GM21619 (cell line): ENCODE measurements at regions not wholly inside any gene's neighbourhood (a gene's known extent, or its start where the extent isn't known, plus 50 kb on each side); places are given as distances from the start of the nearest gene placed in this dataset.
A peak's percentile ranks its signal among the peaks of the same experiment; 100 is the strongest.
"Not testable (repeated sequence)": the region's sequence is repeated elsewhere in the genome, so short reads cannot be mapped to it uniquely, and the experiment has no call there.

Experiments used
- ATAC-seq: cut with Tn5 transposase; IDR thresholded peaks from one replicate; pipeline ENCODE4 v1.9.1; 2021; ENCODE audit not compliant: unreplicated experiment

DNA sequence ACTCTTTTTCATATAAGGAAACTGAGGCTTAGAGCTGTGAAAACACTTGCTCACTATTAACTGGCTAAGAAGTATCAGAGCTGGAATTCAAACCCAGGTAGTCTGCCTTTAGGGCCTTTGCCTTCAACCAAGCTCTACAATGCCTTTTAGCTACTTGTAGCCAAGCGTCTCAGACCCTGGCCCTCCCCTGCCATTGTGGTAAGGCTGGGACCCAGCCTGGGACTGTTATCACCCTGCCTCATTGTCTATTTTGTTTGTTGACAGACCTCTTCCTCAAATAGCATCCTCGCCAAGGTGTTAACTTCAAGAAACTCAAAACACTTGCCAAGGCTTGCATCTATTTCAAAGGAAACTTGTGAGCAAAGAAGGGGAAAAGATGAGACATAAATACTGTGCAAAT, 76.7 kb upstream of the CD28 start:
- ATAC-seq = no peak

DNA sequence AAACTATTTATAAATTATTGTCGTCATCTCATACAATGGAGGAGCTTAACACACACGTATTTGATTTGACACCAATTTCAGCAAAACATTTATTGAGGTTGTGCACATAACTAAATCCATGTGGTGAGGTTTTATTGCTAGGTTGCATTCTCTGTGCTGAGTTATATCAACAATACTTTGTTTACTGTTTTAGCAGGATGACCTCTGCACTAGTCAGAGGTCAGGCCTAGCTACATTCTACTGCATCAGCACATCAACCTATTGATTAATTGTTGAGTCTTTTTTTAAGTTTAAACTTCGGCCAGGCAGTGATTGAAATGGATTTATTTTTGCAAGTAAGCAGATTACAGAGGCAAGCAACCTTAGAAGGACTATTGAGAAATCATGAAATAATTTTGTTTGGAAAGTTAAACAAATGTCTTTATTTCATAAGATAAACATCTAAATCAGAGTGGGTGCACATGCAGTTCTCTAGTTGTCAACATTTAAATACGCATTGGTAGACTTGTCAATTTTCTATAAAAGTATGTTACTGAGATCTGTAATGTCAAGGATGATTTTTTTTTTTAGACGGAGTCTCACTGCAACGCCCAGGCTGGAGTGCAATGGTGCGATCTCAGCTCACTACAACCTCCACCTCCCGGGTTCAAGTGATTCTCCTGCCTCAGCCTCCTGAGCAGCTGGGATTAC, 75.2 kb upstream of the CD28 start:
- ATAC-seq = no peak

DNA sequence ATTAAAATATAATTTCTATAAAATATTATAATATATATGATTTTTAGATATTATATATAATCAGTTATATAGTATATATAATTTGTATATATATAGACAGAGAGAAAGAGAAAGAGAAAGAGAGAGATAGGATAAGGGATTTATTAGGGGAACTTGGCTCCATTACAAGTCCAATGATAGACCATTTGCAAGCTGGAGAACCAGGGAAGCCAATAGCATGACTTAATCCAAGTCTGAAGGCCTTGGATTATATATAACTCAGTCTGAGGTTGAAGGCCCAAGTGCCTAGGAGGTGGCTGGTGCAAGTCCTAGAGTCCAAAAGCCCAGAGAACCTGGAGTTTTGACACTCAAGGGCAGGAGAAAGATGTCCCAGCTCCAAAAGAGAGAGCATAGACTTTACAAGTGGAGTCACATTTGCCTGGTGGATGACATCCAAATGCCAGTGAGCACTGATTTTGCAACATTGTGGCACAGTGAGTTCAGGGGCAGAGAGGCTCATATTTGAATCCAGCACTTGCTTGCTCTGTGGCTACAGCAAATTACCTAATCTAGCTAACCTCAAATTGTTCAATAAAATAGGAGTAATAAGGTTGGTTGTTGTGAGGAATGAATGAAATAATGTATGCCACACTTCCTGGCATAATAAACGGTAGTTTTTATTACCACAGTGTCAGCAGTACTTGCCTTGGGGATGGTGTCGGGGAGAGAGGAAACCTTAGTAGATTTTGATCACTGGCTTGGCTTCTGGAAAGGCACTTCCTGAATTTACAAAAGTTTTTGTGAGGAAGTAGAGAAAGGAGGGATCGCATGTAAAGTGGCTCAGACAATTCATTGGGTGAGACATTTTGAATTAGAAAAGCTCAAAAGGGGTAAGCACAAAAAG, 69.6 kb upstream of the CD28 start:
- ATAC-seq = no peak

DNA sequence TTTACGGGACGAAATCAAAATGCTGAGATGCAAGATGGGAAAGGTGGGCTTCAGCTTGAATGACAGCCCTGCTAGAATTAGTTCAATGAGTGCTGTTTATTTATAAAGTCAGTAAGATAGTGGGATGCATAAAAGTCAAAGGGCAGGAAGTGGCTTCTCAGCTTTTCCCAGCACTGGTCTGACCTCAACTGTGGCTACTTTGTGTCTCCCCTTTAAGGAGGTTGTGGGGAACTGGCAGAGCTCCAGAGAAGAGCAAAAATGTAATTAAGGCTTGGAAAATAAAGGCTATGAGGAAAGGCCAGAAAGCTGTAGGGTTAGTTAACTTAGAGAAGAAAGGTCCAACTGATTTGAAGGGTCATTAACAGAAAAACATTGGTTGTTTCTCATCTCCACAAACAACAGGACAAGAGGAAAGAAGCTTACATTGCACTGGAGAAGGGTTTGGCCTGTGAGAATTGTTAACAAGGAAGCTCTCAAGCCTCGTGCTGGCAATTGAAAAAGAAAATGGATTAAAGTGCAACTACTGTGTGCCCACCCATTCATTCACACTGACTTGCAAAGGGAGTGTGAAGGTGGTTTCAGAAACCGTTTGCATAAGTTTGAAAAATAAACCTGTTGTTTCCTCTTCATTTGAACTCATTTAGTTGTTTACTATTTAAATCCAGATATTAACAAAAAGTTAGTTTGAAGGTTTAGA, 68.8 kb upstream of the CD28 start:
- ATAC-seq = no peak

DNA sequence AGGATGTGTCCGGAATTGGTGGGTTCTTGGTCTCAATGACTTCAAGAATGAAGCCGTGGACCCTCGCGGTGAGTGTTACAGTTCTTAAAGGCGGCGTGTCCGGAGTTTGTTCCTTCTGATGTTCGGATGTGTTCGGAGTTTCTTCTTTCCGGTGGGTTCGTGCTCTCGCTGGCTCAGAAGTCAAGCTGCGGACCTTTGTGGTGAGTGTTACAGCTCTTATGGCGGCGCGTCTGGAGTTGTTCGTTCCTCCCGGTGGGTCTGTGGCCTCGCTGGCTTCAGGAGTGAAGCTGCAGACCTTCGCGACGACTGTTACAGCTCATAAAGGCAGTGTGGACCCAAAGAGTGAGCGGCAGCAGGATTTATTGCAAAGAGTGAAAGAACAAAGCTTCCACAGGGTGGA, 64.6 kb upstream of the CD28 start:
- ATAC-seq = not testable (repeated sequence)

DNA sequence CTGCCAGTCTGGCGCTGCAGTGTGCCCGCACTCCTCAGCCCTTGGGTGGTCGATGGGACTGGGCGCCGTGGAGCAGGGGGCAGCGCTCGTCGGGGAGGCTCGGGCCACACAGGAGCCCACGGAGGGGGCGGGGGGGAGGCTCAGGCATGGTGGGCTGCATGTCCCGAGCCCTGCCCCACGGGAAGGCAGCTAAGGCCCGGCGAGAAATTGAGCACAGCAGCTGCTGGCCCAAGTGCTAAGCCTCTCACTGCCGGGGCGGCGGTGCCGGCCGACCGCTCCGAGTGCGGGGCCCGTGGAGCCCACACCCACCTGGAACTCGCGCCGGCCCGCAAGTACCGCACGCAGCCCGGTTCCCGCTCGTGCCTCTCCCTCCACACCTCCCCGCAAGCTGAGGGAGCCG, 63.6 kb upstream of the CD28 start:
- not testable (repeated sequence) for ATAC-seq

DNA sequence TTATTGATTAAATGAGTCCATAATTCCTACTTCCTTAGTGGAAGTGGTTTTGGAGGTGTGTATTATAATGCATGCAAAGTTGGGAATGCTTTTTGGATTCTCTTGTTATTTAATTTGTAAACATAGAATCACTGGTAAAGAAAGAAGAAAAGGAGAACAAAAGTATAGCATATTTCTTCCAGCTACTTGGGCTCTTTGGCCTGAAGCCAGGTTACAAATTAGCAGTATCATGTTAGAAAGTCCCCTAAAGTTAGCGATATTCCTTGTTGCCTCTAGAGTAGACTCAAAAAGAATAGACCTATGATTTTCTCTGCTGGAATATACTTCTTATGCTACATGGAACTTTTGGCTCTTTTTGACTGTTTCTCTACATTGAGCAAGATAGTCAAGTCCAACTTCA, 60.6 kb upstream of the CD28 start:
- no peak for ATAC-seq

DNA sequence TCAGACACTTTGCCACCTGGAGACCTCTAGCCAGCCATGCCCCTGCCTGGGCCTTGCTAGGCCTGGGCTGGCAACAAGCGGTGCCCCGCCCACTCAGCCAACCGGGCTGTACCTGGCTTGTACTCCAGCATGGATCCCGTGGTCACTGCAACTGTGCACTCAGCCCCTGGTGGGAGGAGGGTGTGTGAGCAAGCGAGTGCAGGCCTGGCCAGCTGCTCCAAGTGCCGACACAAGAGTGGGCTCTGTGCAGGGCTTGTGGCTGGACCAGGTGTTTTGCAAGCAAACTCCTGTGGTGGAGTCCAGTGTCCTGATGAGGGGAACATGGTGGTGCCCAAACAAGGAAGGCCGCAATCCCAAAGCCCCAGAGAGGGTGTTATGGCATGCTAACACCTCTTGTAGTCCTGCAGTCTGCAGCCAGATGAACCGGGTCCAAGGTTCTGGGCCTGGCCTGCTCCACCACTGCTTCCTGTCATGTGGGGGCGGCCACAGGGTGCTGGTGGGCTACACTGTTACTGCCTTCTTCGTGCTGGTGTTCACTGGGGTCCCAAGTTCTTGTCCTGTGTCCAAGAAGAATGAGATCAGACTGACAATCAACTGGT, 60.1 kb upstream of the CD28 start:
- ATAC-seq = no peak

DNA sequence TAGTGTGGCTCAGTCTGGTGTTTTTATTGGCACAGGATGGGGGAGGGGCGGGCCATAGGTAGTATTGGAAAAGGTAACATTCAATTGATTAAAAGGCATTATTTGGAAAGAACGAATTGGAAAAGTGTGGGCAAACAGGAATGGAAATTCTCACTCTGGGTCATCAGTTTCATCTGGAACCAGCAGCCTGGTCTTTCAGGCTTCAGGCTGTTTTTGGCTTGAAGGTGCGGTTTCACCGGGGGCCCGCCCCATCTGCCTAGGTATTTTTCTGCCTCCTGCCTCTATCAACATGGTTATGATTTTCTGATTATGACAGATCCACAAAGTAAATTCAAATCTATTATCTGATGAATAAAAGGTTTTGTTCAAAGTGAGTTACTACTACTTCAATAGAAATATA, 59.5 kb upstream of the CD28 start:
- no peak for ATAC-seq

DNA sequence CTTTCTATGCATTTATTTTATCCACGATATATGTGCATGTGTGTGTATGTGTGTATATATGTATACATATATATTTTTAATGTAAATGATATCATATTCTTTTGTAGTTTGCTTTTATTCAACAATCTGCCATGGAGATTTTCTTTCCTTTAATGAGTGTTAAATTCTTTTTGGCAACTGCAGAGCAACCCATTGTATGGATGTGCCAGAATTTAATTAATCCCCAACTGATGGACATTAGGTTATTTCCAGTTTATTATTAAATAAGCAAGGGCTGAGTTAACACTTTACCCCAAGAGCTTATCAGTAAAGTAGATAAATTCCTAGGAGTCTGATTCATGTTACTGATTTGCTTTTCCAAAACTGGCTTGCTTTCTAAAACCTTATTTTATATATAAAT, 58.9 kb upstream of the CD28 start:
- no peak for ATAC-seq

DNA sequence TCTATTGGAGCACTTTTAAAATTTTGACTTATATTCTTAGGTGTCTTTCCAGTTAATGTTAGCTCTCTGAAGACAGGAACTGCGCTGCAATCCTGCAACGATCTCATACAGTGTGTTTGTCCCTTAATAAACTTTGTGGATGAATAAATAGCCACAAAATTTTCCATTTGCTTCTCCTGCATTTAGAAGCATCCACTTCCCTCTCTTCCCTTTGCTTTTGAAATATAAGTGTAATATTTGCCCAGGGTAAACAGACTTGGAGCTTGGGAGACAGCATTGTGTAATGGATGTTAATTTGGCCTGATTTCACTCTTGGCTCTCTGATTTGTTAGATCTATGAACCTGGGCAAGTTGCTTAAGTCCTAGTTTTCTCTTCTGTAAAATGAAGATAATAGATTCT, 58.2 kb upstream of the CD28 start:
- no peak for ATAC-seq

DNA sequence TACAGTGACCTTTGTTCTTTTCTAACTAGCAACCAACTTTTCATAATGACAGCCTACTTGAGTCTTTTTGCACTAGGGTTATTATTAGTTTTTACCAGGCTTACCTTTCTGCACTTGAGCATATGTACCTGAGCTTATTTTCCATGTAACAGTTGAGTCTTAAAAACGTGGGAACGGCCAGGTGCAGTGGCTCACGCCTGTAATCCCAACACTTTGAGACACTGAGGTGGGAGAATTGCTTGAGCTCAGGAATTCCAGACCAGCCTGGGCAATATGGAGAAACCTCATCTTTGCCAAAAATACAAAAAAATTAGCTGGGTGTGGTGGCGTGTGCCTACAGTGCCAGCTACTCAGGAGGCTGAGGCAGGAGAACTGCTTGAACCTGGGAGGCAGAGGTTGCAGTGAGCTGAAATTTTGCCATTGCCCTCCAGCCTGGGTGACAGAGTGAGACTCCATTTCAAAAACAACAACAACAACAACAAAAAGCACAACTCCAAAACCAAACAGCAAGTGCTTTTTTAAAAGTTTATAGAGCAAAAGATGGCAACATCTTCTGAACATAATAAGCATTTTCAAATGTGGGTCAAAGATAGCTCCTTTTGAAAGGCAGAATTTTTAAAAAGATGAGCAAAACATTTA, 57.1 kb upstream of the CD28 start:
- ATAC-seq = no peak

DNA sequence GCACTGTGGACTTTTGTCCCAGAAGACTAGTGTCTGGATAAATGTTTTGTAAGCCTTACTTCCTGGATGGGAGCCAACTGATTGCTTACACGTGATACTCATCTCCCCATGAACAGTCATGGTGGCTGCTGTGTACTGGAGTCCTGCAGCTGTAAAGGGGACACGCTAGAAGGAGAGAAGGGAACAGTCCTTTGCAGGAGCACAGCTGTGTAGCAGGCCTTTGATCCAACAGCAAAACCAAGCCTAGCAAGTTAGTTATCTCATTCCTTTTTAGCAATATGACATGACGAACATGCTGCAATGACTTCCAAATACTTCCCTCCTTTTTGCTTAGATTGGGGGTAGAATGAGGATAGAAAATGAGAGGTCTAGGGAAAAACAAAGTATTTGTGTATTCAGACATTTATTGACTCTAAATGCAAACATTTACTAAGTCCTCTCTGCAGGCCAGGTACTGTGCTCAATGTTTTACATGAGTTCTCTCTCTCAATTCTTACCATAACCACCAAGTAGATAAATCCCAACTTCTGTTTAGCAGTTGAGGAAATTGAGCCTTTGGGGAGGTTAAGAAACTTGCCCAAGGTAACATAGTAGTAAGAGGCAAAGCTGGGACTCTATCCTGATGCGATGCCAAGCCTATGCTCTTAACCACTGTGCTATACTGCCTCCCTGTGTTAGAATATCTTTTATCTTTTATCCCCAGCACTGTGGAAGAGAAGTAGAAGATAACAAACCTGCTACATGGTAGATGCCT, 55.4 kb upstream of the CD28 start:
- peak; percentile 58 for ATAC-seq

DNA sequence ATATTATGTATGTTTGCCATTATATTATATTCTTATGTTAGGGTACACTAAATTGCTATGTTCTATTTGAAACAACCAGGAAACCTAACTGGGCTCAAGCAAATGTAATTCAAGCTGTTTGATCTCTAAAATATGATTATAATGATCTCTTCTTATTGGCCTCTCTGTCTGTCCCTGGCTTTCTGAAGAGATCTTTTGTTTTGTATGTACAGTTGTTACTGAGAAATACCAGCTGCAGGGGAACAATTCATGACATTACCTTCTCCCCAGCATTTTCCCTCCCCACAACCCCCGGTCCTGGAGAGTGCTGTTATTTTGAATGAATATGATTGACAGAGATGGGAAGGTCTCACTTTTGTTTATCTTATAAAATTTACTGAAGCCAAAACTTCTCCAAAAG, 54.8 kb upstream of the CD28 start:
- ATAC-seq = no peak

DNA sequence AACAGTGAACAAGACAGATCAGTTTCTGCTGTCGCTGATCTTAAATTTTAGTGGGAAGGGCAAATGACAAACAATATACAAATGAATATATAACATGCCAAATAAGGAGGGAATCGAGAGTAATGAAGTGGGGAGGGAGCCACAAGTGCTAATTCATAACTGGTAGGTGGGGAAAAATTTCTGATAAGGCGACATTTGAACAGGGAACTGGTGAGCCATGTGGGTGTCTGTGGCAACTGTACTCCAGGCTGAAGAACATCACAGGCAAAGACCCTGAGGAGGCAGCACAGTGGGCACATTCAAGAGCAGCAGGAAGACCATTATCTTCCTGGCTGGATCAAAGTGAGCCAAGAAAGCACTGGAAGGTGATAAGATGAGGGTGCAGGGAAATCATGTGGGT, 51.6 kb upstream of the CD28 start:
- ATAC-seq = no peak

DNA sequence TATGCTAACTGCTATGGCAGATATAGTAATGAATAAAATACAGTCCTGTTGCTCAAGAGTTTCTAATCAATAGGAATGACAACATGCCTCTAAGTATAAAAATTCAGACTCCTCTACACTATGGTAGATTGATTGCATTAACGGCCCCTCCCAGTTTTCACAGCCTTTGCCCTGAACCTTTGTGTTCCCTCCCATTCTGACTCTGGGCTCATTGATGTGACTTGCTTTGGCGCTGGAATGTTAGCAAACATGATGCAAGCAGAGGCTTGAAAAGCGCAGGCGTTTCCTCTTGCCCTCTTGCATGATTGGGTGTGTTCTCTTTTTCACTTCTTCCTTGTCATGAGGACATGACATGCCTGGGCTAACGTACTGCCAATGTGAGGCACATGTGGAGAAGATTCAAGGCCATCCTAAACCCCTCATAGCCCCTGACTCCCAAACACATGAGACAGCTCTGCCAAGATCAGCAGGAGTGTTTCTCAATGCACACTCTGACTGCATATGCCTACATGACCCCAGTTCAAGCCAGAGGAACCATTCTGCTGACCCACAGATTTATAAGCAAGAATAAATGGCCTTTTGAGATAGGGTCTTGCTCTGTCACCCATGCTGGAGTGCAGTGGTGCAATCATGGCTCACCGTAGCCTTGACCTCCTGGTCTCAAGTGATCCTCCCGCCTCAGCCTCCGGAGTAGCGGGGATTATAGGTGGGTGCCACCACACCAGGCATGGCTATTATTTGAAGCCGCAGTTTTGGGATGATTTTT, 49.7 kb upstream of the CD28 start:
- no peak for ATAC-seq
